ENCODE measurements at regions not wholly inside any gene's neighbourhood (a gene's known extent, or its start where the extent isn't known, plus 50 kb on each side); places are given as distances from the start of the nearest gene placed in this dataset.
"Not testable (repeated sequence)": the region's sequence is repeated elsewhere in the genome, so short reads cannot be mapped to it uniquely, and the experiment has no call there.

- DNase-seq = no peak
Measured at GRCh38 chr2:122683018-122683417, 927.6 kb downstream of the TSN start.

GRCh38 chr2:122692400-122693083 lies 937.1 kb downstream of the TSN start:
- no peak for DNase-seq

GRCh38 chr2:122697415-122697814 lies 942.0 kb downstream of the TSN start:
- no peak for DNase-seq

GRCh38 chr2:122703676-122704075 lies 948.2 kb downstream of the TSN start:
- DNase-seq = no peak

- peak in 1 of 2 donors; percentile 8 for DNase-seq
Measured at GRCh38 chr2:122704109-122704563, 948.7 kb downstream of the TSN start.

- no peak for DNase-seq
Measured at GRCh38 chr2:122705746-122706145, 950.3 kb downstream of the TSN start.

GRCh38 chr2:122706757-122707223 lies 951.3 kb downstream of the TSN start:
- DNase-seq = no peak

- DNase-seq = no peak
Measured at GRCh38 chr2:122707224-122707824, 951.9 kb downstream of the TSN start.

GRCh38 chr2:122710049-122710448 lies 954.6 kb downstream of the TSN start:
- no peak for DNase-seq

- DNase-seq = no peak
Measured at GRCh38 chr2:122713800-122714199, 958.3 kb downstream of the TSN start.

GRCh38 chr2:122720822-122721221 lies 965.4 kb downstream of the TSN start:
- not testable (repeated sequence) for DNase-seq

- DNase-seq = no peak
Measured at GRCh38 chr2:122734766-122735424, 979.4 kb downstream of the TSN start.

GRCh38 chr2:122736279-122736678 lies 980.8 kb downstream of the TSN start:
- no peak for DNase-seq

- DNase-seq = no peak
Measured at GRCh38 chr2:122737429-122738077, 982.1 kb downstream of the TSN start.

- no peak for DNase-seq
Measured at GRCh38 chr2:122739732-122740593, 984.5 kb downstream of the TSN start.

- no peak for DNase-seq
Measured at GRCh38 chr2:122740594-122740948, 985.1 kb downstream of the TSN start.

GRCh38 chr2:122741403-122741802 lies 986.0 kb downstream of the TSN start:
- DNase-seq = no peak

GRCh38 chr2:122743021-122743675 lies 987.7 kb downstream of the TSN start:
- DNase-seq = no peak

GRCh38 chr2:122745603-122746002 lies 990.2 kb downstream of the TSN start:
- no peak for DNase-seq

GRCh38 chr2:122747670-122748069 lies 992.2 kb downstream of the TSN start:
- no peak for DNase-seq

GRCh38 chr2:122748552-122749011 lies 993.1 kb downstream of the TSN start:
- DNase-seq = no peak

GRCh38 chr2:122749405-122749804 lies 994.0 kb downstream of the TSN start:
- DNase-seq = no peak
